GM03348 (cell line): ENCODE measurements at regions not wholly inside any gene's neighbourhood (a gene's known extent, or its start where the extent isn't known, plus 50 kb on each side); places are given as distances from the start of the nearest gene placed in this dataset.
"Not testable (repeated sequence)": the region's sequence is repeated elsewhere in the genome, so short reads cannot be mapped to it uniquely, and the experiment has no call there.

ENCODE experiments used
- DNase-seq: peaks from one replicate; pipeline ENCODE4 v3.0.0; 2012; ENCODE audit warnings: low spot score

DNA sequence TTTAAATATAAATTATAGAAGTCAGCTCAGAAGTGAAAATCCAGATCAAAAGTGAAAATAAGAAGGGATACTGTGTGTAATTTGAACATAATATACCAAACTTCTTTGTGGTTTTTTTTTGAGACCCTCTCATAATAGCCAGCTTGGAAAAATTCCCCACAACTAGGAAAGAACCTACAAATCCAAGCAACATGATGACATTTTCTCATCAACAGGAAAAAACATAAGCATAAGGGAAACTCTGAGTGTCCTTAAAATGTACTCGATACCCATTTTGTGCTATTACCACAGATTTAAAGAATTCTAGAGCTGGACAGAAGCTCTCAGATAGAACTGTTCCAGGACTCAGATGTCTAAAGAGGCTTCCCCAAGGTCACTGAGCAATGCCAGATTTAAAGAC lies 214.8 kb upstream of the KLF14 start:
- no peak for DNase-seq

DNA sequence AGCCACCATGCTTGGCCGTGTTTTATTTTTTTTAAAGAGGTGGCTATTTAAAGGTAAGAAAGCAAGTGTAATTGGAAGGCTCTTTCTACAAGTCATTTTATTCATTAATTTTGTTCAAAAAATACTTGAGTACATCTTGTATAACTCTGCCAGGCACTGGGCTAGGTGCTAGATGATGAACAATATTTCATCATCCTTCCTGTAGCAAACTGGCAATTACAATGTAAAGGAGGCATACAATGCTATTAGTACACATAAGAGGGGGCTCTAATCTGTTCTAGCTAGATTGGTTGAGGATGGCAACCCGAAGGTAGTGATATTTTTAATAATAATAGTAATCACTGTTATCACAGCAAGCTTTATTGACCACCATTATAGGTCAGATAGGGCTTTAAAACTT lies 215.5 kb upstream of the KLF14 start:
- no peak for DNase-seq

DNA sequence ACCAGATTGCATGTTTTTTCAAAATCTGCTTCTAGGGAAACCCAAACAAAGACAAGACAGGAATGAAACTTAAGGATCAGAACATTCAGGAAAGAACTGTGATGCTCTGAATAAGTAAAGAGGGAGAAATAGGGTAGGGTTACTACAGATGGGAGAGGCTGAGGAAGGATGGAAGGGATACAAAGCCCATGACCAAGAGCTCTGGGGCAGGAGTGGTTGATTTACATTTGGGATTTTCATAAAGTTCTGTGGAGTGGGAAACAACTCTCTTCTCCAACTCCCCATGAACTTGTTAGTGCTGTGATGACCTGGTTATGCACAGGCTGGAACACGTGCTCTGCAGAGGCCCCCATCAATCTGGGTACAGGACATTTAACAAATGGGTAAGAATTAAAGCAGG lies 216.0 kb upstream of the KLF14 start:
- DNase-seq: no peak

DNA sequence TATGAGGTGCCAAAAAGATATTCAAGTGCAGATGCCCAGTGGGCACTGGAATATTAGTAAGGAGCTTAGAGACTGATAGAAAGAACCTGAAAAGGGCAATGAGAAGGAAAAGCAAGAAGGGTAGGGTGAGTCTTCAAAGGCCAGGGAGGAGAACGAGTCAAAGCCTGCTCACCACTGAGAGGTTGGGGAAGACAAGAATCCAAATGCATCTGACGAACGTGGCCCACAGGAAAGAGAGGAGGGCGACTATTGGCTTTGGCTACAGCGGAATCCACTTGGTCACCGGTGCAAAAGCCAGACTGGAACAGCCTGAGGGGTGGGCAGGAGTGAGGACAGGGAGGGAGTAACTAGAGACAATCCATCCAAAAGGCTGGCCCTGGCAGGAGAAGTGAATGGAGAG lies 216.7 kb upstream of the KLF14 start:
- DNase-seq: no peak

DNA sequence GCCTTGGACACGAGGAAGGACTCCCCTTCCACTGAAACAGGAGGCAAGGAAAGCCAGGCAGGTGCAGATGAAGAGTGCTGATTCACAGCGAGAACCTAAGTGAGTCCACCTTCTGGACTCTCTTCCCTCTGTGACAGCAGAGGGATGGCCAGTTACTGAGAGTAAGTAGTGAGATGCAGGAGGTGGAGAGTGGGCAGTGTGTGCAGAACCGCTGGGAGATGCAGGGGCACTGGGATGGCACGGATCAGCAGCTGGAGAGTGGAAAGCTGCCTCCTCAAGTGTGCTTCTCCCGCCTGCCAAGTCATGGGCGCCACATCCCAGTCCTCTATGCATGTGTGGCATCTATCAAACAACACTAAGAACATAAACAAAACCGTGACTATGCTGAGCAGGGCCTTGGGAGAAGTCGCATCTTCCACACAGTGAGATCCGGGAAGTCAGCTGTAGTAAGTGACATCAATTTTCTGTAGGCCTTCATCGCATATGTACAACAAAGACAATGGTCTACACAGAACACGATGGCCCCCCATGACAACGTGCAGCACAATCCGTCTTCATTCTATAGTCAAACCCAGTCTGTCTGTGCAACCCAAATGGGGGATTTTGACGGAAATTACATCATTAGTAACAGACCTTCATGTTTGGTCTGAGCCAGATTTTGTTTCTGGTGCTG lies 217.4 kb upstream of the KLF14 start:
- DNase-seq: no peak

DNA sequence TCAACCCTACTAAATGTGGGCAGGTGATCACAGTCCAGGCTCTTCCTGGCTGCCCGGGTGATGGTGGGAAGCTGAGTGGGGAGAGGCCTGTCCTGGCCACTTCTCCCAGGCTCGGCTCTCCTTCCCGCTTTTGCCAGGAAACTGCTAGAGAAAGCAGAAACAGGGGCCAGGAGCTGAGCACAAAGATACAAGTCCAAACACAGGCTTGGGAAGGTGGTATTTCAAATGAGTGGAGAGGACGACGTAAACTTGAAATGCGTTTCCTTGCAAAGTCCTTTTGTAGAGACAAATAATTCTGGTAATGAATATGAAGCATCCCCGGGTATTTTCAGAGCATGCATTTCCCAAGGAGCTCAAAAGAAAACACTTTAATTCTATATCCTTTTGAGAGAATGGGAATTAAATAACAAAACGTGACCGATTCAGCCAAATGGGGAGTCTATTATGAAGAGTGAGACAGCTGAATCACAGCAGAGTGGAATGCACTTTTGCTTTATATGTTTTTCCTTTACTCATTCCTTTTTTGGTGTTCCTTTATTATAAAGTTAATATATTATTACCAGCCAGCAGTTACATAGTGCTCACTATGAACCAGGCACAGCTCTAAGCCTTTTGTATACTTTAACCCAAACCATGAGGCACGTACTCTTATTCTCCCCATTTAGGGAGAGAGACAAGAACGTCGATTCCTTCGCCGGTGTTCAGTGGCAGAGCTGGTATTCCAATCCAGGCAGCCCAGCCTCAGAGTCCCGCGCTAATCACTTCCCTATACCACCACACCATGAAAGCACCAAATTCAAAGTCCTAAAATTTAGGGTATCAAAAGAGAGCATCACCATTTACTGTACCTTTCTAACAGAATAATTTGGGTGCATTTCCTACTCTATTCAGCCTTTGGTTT lies 218.2 kb upstream of the KLF14 start:
- no peak for DNase-seq

DNA sequence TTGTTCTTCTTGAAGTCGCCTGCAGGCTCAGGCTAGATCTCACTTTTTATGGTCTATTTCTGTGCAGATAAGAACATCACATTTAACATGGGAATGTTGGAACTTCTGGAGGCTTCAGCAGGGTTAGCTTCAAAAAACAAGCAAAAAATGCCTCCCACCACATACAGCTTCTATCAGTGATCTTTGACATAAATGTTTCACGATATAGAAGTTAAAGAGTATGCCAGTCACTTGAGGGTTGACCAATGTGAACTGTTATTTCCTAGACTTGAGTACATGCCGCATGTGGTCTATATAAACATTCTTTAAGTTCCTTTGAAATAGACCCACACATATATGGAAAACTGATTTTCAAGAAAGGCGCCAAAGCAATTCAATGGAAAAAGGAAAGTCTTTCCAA lies 219.2 kb upstream of the KLF14 start:
- no peak for DNase-seq

DNA sequence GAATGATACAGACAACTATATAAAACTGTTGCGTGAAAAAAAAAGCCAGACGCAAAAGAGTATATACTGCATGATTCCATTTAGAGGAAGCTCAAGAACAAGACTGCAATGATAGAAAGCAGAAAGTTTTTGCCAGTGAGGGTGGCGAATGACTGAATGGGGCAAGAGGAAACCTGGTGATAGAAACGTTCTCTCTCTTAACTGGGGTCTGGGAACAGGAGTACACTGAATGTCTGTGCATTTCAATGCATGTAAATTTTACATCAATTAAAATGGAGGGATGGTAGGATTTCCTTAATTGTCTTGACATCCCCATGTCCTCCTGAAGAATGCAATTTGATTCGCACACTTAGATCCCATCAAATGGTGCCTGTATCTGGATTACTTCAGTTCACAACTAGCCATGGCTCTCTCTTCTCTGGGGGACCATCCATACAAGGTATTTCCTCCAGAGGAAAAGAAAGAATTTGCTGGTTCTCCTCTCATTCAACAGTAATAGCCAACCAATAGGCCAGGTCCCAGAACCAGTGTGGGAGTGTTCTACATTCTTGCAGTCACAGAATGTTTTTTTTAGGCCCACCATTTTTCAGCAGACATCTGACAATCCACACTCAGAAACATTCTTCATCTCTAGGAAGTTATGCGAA lies 221.0 kb upstream of the KLF14 start:
- DNase-seq: no peak

DNA sequence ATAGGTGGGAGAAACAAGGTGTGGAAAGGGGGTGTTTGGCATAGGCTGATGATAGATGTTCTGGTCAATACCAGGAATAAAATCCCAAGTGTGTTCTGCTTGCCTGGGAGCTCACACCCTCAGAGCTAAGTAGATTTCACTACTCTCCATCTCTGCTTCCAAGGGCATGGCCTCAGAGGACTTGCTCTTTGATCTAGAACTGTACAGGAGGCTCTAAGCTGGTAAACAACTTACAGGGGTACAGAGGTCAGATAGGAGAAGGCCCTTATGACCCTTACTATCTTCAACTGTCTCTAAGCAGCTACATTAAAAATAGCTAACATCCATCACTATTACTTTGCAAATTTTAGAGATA lies 221.5 kb upstream of the KLF14 start:
- DNase-seq: no peak

DNA sequence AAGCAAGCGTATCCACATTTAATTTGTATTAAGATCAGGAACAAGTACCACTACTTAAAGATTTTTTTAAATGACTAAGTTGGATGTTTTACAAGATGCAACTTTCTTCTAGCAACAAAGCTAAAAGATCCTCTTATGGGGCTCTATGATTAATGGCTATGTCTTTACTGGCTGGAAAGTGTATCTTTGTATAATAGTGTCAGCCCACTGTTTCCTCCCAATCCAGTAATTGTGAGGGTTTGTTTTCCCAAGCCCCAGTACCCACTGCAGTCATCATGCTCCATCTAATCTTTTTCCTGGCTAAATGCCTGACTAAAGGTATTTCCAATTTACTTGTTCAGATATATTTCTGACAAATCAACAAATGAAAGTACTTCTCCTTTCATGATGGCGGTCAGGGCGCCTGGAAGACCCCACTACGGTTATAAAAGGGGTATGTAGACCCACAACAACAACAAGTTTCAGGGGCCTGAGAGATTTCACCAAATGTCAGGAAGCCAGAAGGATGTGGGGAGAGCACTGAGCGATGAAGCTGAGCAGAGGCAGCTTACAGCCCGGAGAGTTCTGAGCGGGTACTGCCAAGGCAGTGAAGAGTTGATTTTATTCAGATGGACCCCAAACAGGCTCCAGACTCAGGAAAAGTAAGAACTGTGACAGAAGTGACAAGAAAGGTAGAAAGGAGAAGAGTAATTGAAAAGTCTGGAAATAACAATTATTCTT lies 222.6 kb upstream of the KLF14 start:
- no peak for DNase-seq

DNA sequence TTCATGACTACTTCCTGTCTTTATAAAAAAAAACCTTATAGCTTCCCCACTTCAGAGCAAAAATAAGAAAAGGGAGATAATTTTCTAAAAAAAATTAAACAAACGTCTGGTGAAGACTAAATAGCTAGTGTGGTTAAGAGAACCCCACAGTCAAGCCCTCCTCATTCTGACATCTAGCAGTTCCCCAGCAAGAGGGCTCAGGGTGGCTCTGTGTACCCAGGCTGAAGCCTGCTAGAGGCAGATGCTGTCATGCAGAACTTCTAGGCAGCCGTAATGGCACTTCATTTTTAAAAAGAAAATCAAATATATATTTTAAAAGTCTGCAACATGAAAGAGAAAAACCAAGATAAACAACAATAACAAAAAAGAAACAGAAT lies 223.1 kb upstream of the KLF14 start:
- no peak for DNase-seq

DNA sequence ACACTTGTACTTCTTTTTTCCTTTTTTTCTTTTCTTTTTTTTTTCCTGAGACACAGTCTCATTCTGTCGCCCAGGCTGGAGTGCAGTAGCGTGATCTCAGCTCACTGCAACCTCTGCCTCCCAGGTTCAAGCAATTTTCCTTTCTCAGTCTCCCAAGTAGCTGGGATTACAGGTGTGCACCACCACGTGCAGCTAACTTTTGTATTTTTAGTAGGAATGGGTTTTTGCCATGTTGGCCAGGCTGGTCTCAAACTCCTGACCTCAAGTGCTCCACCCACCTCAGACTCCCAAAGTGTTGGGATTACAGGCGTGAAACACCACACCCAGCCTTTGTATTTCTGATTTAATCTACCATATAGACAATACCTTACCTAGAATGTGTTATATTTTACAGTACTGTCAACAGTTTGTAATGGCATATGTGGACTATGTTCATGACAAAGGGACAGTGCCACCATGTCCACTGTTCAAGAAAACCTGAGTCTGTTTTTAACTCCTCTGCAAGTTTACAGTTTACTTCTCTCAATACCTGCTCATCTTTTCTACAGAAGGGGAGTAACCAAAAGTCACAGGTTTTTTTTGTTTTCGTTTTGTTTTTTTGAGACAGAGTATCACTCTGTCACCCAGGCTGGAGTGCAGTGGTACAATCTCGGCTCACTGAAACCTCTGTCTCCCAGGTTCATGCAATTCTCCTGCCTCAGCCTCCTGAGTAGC lies 223.9 kb upstream of the KLF14 start:
- DNase-seq: not testable (repeated sequence)

DNA sequence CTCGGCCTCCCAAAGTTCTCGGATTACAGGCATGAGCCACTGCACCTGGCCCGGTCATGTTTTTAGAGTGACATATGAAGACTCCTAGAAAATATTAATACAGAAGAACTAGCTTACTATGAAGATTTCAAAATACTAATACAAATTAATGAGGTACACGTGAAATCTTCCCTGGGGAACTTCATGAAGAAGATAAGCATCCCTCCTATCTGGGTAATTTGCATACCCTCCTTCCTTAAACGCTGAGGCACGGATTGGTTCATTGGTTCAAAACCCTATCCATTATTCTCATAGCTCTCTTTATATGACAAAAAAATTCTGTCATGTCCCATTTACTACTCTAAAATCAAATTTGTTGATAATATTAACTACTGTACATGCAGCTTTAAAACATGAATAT lies 224.8 kb upstream of the KLF14 start:
- no peak for DNase-seq

DNA sequence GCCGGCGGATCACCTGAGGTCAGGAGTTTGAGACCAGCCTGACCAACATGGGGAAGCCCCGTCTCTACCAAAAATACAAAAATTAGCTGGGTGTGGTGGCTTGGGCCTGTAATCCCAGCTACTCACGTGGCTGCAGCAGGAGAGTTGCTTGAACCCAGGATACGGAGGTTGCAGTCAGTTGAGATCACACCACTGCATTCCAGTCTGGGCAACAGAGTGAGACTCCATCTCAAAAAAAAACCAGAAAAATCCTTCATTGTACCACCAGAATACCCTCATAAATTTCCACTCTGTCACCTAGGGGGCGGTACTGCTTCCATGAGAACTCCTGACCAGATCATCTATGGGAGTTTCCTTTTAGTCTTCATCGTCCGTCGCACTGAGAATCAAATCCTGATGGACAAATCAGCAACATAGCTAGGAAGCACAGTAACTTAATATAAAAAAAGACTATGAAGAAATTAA lies 225.8 kb upstream of the KLF14 start:
- peak; percentile 75 for DNase-seq

DNA sequence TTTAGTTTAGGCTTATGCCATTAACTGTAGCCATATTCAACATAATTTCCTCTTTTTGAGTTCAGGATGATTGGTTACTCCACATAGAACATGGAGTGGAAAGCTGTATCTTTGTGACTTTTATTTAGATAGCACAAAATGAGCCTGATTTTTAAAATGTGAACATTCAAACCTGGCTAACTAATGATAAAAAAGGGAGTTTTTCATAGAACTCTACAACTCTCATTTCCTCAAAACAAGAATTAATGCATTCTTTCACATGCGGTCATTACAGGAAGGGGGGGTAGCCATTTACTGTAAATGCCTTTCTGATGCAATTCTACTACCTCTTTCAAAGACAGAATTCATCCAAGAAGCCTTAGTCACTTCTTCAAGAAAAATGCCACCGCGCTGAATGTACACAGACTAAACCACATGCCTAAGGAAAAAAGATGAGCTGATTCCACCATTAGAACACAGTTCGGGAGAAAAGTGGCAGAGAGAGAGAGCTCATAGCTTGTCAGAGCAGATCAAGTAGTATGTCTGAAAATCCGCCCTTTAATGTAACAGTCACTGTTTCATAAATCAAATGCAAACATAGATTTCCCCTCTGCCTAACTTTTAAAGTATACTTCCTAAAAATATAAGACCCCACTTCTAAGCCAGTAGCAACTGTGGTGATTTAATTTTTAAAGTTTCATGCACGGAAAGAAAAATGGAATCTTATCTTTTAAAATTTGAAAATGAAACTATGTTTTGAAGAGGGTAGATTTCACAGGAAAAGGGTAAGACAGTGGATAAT lies 226.4 kb upstream of the KLF14 start:
- peak; percentile 80 for DNase-seq

DNA sequence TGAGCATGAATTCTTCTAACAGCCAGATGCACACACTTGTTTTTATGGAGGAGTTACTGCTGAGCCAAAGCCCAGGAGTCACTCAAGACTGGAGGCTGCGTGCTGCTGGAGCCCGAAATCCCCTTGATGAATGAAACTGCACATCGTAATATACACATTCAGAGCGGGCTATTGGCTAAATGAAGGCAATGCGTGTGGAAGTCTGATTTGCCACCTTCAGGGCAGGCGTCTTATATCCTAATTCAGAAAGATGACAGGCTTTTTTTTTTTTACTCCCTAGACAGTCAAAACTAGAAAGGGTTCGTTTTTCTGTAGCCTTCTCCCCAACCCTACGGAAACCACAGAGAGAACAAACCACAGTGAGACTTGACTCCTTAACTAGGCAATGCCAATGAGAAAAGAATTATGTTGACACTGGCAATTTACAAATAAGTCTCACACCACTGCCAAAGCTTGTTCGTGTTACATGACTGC lies 227.2 kb upstream of the KLF14 start:
- no peak for DNase-seq

DNA sequence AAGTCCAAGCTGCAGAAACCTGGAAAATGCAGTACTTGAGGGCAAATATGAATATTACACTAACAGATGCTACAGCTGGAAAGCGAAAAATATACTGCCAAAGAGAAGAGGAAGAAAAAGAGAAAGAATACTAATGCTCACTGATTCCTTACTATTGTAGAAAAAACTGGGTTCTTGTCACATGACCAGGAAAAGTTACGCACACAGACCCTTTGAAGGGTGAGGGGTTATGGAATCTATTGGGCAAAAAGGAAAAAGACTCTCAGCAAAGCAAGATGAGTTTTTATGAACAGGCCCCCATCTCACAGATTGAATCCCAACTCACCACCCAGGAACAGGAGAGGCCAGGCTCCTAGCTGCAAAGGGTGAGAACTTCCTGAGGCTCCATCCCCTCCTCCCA lies 228.1 kb upstream of the KLF14 start:
- DNase-seq: no peak

DNA sequence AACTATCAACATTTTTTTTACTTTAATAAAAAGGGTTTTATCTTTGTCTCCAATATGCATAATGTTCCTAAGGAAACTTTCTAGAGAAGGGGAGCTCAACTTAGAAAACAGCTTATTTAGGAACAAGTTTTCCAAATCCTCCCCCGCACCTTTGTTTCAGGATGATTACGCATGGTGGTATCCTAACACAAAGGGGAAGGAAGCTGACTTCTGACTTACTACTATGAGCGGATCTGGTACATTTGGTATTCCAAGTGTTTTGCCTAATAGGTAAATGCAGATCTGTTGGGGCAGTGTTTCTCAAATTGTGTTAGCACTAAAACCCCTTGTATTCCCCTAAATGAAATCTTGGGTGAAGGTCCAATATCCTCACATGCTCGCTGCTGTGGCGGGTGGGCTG lies 229.3 kb upstream of the KLF14 start:
- DNase-seq: no peak

DNA sequence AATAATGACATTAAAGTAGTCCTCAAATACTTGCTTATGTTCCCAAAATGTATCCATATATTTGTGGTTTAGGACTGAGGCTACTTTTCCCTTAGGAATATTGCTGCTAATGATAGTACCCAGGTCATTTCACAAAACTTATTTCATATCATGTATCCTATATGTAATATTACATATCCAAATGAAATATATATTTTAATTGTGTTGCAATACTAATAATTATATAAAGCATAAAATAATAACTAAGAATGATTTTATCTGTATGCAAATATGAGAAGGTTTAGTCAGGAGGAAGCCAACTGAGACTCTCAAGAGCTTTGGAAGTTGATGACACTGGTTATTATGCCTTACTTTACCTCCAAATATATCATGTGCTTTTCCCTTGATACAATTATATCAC lies 231.5 kb upstream of the KLF14 start:
- no peak for DNase-seq

DNA sequence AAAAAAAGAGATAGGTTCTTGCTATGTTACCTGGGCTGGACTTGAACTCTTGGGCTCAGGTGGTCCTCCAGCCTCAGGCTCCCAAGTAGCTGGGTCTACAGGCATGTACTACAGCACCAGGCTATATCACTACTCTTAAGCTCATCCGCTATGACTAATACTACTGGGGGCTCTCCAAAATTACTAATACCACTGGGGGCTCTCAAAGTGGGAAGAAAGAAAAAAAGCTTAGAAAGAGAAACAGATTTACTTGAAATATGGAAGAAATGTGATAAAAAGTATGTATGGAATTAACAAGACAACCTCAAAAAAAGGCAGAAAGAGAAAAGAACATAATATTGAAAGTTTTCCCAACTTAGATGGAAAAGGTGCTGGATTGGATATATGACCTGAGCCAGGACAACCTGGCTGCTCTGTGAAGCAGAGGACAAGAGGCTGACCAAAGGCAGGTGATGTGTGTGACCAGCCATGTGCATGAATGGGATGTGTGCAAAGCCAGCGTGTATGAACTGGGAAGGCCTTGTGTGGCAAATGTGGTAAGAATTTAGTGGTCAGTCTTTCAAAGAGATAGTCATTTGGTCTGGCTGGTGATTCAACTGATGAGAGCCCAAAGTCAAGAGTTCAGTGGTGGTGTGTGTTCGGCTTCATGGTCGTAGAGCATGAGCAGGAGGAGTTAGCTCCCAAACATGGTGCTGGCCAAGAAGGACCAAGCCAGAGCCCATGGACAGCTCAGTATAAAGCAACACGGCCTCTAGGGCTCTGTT lies 232.4 kb upstream of the KLF14 start:
- peak; percentile 40 for DNase-seq
